ENCODE measurements at regions not wholly inside any gene's neighbourhood (a gene's known extent, or its start where the extent isn't known, plus 50 kb on each side); places are given as distances from the start of the nearest gene placed in this dataset.
"Not testable (repeated sequence)": the region's sequence is repeated elsewhere in the genome, so short reads cannot be mapped to it uniquely, and the experiment has no call there.

GRCh38 chr2:44051593-44052347 lies 56.0 kb upstream of the LRPPRC start:
- no peak for TF ChIP-seq CTCF (IDR thresholded peaks at IDR 0.05; ENCODE audit: low read depth, low read length)
- no peak overlapping the region for H3K4me3 ChIP-seq (replicated peaks in 1 of 2; ENCODE audit: low read depth in 2 of 2, low read length in 2 of 2)
- no peak for DNase-seq (ENCODE audit: low read depth in 2 of 2)

DNA sequence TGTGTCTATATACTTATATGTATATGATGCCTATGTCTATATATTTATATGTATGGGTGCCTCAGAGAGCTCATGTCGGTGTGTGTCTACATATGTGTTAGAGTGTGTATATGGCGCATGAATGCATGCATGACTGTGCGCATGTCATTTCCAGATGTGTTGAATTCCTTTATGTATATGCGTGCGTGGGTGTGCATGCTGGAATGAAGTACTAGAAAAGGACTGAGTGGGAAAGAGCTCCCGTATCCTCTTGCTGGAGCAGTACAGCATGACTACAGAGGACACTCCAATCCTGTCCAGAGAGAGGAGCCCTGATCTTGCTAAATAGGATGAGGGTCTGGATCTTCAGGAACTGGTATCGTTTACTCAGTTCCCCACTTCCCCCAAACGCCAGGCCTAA lies 56.8 kb upstream of the LRPPRC start:
- no peak for TF ChIP-seq CTCF (IDR thresholded peaks at IDR 0.05; ENCODE audit: low read depth, low read length)
- DNase-seq (ENCODE audit: low read depth in 2 of 2), result no peak
- no peak overlapping the region for H3K4me3 ChIP-seq (replicated peaks in 1 of 2; ENCODE audit: low read depth in 2 of 2, low read length in 2 of 2)

GRCh38 chr2:44053052-44053451 lies 57.3 kb upstream of the LRPPRC start:
- no peak overlapping the region for H3K4me3 ChIP-seq (replicated peaks in 1 of 2; ENCODE audit: low read depth in 2 of 2, low read length in 2 of 2)
- DNase-seq (ENCODE audit: low read depth in 2 of 2), result no peak
- TF ChIP-seq CTCF (IDR thresholded peaks at IDR 0.05; ENCODE audit: low read depth, low read length), result no peak

DNA sequence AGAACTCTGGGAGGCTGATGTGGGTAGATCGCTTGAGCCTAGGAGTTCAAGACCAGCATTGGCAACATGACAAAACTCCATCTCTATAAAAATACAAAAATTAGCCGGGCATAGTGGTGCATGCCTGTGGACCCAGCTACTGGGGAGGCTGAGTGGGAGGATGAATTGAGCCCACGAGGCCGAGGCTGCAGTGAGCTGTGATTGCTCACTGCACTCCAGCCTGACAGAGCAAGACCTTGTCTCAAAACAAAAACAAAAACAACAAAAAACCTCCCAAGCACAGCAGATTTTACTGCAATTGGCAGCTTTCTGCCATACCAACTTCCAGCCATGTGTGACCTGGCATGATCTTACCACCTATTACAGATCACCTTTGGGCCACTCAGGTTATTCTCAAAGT lies 57.7 kb upstream of the LRPPRC start:
- no peak for TF ChIP-seq CTCF (IDR thresholded peaks at IDR 0.05; ENCODE audit: low read depth, low read length)
- DNase-seq (ENCODE audit: low read depth in 2 of 2), result no peak
- H3K4me3 ChIP-seq (replicated peaks in 1 of 2; ENCODE audit: low read depth in 2 of 2, low read length in 2 of 2), result no peak overlapping the region

GRCh38 chr2:44055229-44055628 lies 59.4 kb upstream of the LRPPRC start:
- no peak for TF ChIP-seq CTCF (IDR thresholded peaks at IDR 0.05; ENCODE audit: low read depth, low read length)
- no peak for DNase-seq (ENCODE audit: low read depth in 2 of 2)
- no peak overlapping the region for H3K4me3 ChIP-seq (replicated peaks in 1 of 2; ENCODE audit: low read depth in 2 of 2, low read length in 2 of 2)

GRCh38 chr2:44055664-44056063 lies 59.9 kb upstream of the LRPPRC start:
- no peak for TF ChIP-seq CTCF (IDR thresholded peaks at IDR 0.05; ENCODE audit: low read depth, low read length)
- no peak overlapping the region for H3K4me3 ChIP-seq (replicated peaks in 1 of 2; ENCODE audit: low read depth in 2 of 2, low read length in 2 of 2)
- no peak for DNase-seq (ENCODE audit: low read depth in 2 of 2)

- no peak for TF ChIP-seq CTCF (IDR thresholded peaks at IDR 0.05; ENCODE audit: low read depth, low read length)
These were observed 61.2 kb upstream of the LRPPRC start for GRCh38 chr2:44056947-44057346.

GRCh38 chr2:44060286-44060685 lies 64.5 kb upstream of the LRPPRC start:
- H3K4me3 ChIP-seq (replicated peaks in 1 of 2; ENCODE audit: low read depth in 2 of 2, low read length in 2 of 2); DNase-seq (ENCODE audit: low read depth in 2 of 2): not testable (repeated sequence)

More at GRCh38 chr2:44056947-44057346, 61.2 kb upstream of the LRPPRC start:
- no peak for DNase-seq (ENCODE audit: low read depth in 2 of 2)
- H3K4me3 ChIP-seq (replicated peaks in 1 of 2; ENCODE audit: low read depth in 2 of 2, low read length in 2 of 2), result no peak overlapping the region

Measured in cardiac fibroblast (primary cell).